HG03521 (cell line): ENCODE measurements at regions not wholly inside any gene's neighbourhood (a gene's known extent, or its start where the extent isn't known, plus 50 kb on each side); places are given as distances from the start of the nearest gene placed in this dataset.
A peak's percentile ranks its signal among the peaks of the same experiment; 100 is the strongest.
"Not testable (repeated sequence)": the region's sequence is repeated elsewhere in the genome, so short reads cannot be mapped to it uniquely, and the experiment has no call there.

ENCODE experiments used
- ATAC-seq: cut with Tn5 transposase; IDR thresholded peaks from one replicate; pipeline ENCODE4 v1.9.1; 2021; ENCODE audit warnings: mild to moderate bottlenecking, moderate library complexity; ENCODE audit not compliant: unreplicated experiment

DNA sequence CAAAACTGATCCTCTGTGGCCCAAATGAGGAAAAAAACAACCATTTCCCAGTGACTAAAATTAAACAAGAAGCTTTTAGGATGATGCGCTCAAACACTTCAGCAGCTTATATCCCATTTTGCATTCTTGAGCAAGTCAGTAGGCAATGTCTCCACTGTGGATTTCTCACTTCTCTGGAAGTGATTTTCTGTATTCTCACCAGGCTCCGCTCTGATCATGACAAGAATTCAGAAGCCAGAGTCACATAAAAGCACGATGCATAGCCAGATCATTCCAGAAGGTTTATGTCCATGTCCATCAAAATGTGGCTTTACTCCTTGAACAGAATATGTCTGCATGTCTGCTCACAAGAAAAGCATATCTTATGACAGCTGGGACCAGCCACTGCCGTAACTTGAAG is 481.4 kb downstream of the ADRA2A start:
- ATAC-seq, result no peak

DNA sequence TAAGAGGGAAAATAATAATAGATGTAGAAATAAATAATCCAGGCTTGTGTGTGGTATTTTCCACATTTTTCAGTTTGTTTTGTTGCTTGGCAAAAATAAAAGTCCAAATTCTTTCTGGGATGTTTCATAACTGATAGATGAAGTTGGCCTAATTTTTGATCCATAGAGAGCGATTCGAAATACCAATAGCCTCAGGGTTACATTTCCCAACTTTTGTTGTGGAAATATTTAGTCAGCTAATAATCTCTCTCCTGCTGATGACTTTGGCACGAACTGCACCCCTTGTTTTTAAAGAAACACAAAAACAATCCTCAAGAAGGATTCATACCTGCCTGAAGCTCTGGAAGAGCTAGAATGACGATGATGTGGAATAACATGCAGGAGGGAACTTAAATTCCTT is 483.2 kb downstream of the ADRA2A start:
- no peak for ATAC-seq

DNA sequence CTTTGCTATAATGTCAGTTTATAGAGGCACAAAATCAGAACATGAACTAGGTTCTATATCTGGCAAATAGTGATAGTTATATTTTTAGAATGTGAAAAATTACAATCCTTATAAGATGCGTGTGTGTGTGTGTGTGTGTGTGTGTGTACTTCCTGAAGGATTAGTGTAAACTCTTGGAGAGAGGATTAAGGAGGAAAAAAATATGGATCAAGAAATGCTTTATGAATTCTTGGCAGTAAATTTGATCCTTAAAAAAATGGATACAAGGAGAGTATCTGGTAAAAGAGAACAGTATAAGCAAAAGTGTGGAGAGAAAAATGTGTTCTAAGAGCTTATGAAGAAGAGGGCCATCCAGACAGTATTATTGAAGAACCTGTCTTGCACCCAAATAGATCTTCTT is 484.3 kb downstream of the ADRA2A start:
- ATAC-seq, result no peak

DNA sequence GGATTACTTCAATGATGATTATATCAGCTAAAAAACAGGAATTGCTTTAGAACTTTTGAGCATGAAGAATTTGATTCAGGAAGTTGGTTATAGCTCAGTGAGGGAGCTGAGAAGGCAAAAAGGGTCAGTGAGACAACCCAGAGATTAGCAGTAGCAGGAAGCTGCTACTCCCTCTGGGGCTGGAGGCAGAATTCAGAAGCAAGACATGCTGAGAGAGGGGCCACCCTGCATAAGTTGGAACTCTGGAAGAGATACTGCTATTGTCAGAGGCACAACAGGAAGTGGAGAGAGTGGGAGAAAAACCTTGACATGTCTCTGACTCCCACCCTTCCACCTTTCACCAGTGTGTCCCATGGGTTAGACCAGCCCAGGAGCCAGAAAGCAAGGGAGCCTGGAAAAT is 488.7 kb downstream of the ADRA2A start:
- ATAC-seq, result no peak

DNA sequence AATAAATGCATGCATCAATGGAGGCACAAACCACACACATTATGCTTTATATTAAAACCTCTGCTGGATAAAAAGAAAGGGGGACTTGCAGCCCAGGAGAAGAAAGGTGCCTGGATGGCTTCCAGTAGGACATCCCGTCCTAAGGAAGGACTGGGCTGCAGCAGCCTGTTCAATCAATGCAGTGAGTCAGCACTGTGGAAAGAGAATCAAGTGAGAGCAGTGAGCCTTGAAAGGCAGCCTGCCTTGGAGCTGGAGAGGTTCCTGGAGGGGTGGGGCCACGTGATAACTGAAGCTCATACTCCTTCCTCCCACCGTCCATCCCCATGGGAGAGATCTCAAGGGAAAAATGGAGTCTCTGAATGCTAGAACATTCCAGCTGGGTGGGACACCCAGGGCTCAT is 501.2 kb downstream of the ADRA2A start:
- ATAC-seq, result no peak

DNA sequence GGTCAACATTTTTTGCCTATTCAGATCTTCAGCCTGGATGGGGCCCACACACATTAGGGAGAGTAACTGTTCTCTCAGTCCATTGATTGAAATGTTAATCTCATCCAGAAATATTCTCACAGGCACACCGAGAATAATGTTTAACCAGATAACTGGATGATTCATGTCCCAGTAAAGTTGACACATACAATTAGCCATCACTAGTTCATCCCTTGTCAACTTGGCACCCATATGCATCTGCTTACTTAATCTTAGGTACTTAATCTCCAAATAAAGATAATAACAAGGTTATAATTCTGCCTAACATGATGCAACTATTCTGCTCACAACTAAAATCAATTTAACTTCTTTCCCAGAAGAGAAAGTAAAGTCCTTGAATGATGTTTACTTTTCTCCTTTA is 502.6 kb downstream of the ADRA2A start:
- ATAC-seq, result no peak

DNA sequence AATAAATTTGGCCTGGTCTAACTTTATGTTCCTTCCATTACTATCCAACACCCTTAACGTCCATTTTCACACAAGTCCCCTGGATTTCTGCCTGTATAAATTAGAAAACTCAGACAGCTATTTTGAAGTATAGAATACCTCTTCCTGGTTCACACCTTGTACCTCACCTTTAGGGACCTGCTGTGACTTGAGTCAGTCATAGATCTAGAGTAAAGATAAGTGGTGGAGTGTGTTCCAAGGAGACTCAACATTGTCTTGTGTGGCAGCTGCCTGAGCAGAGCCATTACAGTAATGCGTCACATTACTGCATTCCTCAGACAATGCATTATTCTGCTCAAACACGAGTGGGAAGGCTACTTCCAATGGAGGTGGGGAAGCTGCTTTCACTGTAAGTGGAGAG is 513.9 kb downstream of the ADRA2A start:
- no peak for ATAC-seq

DNA sequence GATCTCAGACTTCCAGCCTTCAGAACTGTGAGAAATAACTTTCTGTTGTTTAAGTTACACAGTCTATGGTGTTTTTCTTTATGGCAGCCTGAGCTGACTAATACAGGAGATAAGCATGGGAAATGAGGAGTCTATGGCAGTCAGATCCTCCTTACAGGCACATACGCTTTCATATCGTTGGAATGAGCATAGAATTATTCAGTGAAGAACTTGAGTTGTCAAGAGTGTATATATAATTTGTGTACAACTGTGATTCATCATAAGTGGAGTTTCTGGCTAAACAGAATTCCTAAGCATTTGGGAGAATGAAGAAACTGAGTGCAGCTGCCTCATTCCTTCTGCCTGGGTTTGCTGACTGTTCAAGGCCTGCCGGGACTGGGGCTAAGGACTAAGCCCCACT is 516.7 kb downstream of the ADRA2A start:
- ATAC-seq, result no peak

DNA sequence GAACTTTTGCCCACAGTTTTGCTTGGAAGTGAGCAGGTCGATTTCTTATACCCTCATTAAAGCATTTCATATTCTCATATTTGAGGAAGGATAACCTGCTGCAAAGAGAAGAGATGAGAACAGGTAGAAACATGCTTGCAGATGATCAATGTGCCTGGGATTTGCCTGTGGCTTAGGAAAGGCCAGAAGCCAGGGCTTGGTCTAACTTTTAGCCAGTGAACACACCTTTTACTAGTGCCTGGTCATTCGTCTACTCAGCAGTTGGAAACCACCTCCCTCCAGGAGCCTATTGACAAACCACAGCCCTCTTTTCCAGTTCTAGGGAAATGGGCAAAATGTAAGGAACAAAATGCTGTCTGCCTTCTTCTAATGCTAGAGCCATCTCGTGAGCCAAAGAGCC is 518.3 kb downstream of the ADRA2A start:
- ATAC-seq, result no peak

DNA sequence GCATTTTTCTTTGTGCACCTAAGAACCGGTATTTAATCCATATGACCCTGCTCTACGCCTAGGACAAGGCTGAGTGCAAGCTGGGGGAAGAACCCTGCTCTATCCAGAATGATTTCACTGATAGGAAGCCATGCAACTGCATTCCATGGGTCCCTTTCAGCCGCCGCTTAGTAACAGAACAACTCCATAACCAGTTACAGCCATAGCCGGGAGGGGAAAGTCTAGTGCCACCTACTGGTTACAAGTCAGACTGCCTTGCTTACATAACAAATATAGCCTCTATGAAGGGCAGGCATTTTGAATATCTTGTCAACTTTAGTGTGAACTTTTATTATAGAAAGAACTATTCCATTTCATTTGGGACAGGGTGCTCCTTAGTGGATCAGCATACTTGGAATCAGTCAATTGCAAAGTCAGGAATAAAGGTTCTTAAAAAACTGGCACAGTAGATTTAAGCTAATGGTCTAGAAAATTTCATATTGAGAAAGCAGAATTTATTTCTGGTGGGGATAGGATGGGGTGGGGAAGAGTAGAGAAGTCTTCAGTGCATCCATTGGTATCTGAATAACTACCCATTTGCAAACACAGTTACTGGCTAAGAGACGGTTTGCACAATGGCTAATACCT is 521.7 kb downstream of the ADRA2A start:
- peak; percentile 96 for ATAC-seq

DNA sequence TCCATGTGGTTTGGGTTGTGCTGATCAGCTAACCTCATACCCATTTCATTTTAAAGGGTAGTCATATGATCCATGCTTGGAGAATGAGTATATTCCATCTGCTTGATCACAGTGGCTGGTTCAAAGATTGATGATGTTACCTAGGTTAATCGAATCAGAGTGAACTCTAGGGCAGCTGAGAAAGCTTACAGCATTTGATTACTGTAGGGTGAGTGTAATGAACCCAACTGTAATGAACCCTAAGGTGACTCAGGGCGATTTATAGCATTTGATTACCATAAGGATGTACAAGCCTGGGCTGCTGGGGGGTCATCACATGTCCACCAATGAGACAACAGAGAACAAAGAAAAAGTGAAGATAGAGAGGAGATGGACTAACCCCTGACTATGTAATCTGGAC is 523.1 kb downstream of the ADRA2A start:
- ATAC-seq, result no peak

DNA sequence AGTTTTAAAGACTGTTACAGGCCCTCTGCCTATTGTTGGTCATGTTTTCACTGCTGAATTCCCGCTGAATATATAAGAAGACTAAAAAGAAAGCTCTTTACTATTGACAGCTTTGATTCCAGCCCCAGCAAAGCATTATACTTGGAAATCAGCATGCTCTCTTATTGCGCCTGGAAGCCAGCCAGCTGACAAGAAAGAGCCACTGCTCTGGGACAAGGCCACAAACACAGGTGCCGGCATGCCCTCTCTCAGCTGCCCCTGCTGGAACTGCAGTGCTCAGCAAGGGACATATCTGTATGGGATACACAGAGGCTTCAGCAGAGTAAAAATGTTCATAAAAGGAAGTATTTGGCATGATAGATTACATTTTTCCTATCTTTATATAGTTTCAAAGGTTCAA is 523.9 kb downstream of the ADRA2A start:
- no peak for ATAC-seq

DNA sequence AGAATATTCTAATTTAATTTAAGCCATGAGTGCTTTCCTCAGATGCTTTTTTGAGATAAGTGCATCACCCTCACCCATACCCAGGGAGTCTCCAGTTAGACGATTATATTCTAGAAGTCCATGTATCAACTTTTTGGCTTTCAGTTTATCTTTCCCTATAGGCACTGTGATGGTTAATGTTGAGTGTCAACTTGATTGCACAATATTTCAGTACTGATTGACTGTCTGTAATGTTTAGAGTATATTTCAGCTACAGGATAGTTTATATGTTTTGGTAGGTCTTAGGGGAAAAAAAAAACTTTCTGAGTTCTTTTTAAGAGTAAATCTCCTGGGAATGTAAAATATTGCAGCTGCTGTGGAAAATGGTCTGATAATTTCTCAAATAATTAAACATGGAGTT is 535.4 kb downstream of the ADRA2A start:
- ATAC-seq, result no peak

DNA sequence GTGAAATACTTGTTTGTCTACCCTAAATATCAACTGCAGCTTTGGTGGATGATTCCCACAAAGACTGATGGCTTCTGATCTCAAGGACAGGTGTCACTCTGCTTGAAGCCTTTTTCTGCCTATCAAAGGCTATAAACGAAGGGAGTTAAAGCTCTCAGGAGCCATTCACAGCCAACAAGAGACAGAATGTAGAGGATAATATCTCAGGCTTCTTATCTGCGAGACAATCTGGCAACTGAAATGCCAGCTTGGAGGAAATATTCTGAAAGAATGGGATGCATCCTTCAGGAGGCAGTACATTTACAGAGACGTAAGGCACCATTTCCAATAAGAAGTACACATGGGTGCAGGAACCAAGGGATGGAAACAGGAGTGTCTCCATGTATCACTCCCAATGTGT is 549.4 kb downstream of the GPAM start:
- ATAC-seq, result no peak

DNA sequence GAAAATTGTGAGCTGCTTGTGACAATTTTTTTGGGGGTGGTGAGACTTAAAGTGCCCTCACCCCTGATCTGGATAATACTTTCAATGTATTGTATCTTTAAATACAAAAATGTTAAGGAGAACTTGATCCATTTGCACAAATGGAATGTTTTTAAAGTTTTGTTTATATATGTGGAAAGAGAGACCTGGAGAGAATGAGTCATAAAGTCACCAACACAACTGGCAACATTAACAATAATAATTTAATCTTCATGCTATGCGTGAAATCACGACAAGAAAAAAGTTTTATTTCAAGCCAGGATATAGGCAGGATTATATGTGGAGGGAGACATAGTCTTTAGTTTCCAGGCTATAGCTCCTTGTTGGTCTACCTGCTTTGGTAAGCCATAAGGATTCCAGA is 537.5 kb downstream of the GPAM start:
- ATAC-seq, result no peak

DNA sequence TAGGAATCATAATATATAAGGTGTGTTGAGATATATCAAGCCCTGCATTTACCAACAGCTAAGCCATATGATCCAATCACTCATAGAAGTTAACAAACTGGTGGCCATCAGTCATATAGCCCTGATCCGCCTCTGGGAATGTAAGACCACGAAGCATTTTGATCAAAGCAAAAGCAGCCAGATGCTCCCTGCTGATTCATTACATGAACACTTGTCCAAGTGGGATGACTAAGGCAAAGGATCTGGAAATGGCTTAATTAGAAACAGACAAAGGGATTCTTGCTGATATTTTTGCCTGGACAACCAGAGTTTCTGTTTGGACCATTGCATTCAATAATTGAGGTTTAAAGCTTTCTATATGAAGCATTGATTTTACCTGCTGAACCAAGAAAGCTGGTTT is 535.5 kb downstream of the GPAM start:
- no peak for ATAC-seq

DNA sequence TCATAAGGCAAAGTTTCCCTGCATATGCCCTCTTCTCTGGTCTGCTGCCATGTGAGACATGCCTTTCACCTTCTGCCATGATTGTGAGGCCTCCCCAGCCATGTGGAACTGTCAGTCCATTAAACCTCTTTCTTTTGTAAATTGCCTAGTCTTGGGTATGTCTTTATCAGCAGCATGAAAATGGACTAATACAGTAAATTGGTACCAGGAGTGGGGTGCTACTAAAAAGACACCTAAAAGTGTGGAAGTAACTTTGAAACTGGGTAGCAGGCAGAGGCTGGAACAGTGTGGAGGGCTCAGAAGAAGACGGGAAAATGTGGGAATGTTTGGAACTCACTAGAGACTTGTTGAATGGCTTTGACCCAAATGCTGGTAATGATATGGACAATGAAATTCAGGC is 534.5 kb downstream of the GPAM start:
- not testable (repeated sequence) for ATAC-seq

DNA sequence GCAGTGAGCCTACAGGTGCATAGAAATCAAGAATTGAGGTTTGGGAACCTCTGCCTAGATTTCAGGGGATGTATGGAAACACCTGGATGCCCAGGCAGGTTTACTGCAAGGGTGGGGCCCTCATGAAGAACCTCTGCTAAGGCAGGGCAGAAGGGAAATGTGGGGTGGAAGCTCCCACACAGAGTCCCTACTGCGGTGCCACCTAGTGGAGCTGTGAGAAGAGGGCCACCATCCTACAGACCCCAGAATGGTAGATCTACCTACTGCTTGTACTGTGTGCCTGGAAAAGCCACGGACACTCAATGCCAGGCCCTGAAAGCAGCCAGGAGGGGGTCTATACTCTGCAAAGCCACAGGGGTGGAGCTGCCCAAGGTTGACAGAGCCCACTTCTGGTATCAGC is 533.5 kb downstream of the GPAM start:
- ATAC-seq, result no peak

DNA sequence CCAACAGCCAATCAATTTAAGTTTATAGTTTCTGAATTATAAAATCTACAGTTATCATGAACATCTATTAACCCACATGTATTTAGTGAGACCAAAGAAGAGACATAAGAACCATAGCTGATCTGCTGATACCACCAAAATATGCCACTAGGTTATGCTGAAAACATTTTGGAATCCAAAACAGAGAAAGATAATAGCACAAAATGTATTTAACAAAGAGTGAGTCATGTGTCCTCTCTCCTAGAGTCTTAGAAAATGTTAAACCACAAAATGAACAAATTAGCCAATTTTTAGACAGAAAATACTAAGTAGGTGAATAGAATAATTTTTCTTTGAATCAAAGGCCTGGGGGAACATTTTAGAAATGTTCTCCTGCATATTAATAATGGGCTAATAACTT is 527.5 kb downstream of the GPAM start:
- no peak for ATAC-seq

DNA sequence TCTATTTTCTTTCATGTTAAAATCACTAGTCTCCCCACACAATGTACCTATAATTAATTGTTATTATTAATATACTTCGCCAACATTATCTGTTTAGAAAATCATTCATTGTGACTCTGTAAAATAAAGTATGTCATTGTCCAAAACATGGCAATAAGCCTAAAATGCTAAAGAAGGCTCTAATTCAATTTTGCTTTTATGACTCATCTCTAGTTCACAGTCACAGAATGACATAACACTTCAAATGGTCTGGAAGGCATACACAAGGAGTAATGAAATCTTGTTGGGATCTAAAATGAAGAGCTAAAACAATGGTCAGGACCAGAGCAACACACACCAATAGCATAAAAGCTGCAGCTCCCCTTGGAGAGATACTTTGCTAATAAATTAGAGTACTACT is 505.8 kb downstream of the GPAM start:
- no peak for ATAC-seq

DNA sequence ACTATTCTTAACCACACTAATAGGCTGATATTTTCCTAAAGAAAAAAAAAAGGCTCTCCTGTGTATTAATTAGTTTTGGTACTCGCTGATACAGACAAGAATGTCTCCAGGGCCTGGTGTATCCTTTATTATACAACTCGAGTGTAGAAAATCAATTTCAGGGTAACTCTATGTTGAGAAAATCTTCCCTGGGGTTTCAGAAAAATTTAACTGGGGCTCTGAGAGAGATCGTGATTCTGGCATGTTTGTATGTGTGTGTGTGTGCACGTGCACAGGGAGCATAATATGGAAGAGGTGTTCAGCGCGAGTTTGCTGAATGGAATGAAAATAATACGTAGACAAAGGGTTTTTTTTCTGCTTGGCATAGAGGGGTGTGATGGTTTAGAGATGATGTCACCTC is 496.8 kb downstream of the GPAM start:
- ATAC-seq, result no peak

DNA sequence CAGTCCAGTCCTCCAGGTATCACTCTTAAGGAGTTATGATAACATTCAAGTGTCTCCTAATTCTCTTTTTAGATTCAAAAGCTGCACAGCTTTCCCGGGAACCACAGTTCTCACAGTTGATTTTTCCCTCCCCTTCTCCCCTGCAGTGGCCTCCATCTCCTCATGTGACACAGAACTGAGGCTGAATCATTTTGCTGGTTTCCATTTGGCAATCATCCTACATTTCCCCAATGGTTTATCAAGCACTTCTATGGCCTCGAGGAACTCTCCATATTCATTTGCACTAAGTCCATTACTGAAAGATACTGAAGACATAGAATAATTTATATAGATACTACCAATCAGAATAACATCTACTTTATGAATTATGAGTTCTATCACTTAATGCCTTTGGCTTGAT is 484.9 kb downstream of the GPAM start:
- ATAC-seq, result no peak

DNA sequence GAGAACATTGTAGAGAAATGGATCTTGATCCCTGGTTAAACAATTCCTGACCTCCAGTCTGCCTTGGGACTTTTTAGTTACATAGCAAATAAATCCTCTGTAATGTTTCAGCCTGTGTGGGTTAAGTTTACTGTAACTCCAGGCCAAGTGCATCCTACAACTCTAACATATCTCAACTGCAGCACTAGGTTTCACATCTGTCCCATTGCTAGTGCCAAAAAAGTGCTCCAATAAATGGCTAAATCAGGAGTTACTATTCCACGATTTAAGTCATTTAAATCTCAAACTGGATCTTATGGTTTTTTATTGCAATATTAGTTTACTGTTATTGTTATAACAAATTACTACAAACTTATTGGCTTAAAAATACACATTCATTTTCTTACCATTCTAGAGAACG is 479.6 kb downstream of the GPAM start:
- no peak for ATAC-seq

DNA sequence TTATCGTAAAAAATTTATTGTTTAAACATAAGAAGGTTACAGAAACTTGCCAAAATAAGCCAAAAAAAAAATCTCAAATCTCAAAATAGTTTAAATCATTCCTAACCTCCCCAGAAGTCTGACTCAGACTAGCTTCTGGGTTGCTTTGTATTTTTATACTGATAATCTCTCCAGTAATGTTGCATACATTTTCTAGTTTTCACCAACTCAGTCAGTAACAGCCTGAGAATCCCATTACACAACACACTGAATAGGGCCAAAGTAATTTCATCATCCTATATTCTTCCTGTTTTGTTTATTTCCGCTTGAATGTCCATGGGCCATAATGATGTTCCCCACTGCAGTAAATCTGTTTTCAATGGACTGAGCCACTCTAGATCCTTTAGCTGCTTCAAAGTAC is 478.5 kb downstream of the GPAM start:
- no peak for ATAC-seq
